AG08396 (cell line): ENCODE measurements at regions not wholly inside any gene's neighbourhood (a gene's known extent, or its start where the extent isn't known, plus 50 kb on each side); places are given as distances from the start of the nearest gene placed in this dataset.
A peak's percentile ranks its signal among the peaks of the same experiment; 100 is the strongest.
"Not testable (repeated sequence)": the region's sequence is repeated elsewhere in the genome, so short reads cannot be mapped to it uniquely, and the experiment has no call there.

Experiments used
- DNase-seq: peaks from one replicate; pipeline ENCODE4 v3.0.0; 2012; ENCODE audit warnings: low spot score, mixed read lengths

DNA sequence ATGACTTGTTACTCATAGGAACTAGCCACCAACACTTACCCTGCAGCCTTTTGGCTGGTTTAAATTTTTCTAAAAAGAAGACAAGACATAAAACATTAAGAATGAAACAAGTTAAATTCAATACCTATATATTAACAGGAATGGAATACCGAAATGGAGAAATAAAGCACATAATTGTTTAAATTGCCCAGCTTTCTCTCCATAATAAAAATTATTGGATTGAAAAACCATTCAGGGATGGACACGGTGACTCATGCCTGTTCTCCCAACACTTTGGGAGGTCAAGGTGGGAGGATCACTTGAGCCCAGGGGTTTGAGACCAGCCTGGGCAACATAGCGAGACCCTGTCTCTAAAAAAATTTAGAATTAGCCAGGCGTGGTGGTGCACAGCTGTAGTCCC is 179.4 kb upstream of the MKLN1 start:
- no peak for DNase-seq

DNA sequence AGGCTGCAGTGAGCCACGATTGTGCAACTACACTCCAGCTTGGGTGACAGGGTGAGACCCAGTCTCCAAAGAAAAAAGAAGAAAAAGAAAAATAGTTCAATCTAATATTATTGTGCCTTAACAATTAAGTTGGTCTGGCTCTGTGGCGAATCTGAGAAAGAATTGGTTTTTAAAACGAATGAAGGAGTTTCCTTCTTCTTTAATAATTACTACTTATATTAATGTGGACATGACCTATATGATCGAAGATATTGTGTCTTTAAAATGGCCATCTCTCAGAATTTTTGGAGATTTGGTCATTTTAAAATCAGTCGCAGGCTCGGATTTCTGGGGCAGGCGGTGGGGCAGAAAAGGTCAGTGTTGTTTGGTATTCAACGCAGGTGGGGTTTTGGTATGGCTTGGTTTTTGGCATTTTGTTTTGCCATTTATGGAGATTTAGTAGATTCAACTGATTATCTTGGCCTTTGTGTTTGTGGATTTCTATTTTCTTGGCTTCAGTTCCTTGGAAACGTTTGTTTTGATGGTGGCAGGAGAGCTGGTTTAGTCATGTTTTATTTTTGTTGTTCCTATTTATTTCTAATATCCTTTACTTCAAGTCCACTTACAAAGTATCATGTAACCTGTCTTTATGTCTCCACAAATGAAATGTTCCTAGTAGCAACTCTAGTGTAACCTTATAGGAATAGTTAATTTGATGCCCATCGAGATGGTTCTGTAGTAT is 178.8 kb upstream of the MKLN1 start:
- DNase-seq, result no peak

DNA sequence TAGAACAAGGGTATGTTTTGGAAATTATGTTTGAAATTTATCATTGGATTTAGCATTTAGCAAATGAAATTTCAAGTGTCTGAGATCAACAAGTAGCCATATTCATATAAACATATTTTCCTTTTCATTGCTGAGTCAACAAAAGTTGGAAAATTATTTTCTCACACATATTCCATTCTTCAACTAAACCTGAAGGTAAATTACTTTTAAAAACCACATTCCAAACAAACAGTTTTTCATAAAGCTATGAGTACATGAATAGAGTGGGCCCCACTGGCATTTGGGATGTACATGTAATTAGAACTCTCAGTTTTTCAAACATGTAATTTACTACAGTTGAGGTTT is 178.3 kb upstream of the MKLN1 start:
- no peak for DNase-seq

DNA sequence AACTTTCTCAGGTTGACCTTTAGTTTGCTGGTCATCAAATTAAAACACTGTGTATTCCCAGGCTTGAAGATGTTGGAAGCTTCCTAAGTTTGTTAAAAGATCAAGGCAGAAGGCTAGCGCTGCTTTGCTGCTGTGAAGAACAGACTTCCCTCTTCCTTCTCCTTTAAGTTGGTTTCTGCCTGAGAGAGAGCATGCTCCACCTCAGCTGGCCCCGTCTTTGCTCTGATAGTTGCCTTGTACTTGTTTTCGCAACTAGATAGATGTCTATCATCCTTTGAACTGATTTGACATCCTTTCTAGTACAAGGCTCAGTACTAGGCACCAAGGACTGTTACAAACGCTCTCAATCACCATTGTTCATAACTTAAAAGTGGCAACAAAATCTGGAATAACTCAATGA is 177.8 kb upstream of the MKLN1 start:
- DNase-seq, result no peak

DNA sequence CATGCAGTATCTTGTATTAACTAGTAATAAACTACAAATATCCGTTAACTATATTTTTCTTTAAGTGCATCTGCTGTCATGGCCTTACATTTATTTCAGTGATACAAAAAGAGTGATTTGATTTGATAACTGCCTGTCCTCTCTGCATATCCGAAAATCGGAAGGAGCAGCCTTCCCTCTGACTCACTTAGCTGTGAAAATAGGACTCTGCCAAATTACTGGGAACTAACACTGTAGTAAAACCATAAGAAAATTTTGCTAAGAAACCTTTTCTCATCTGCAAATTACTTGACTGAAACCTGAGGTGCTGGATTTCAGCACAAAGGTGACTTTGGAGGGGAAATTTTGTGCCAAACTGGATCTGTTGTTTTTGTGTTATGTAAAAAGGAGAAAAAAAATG is 176.6 kb upstream of the MKLN1 start:
- DNase-seq, result no peak

DNA sequence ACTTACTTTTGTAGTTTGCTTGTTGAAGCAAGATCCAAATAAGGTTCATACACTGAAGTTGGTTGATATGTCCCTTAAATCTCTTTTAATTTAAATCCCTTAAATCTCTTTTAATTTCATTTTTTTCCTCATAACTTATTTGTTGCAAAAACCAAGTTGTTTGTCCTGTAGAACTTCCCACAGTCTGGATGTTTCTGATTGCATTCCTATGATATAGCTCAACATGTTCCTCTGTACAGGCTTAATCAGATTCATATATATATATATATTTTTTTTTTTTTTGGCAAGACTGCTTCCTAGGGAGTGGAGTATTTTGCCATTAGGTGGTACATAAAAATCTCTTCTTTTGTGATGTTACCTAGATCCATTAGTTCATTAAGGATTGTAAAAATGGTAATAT is 174.9 kb upstream of the MKLN1 start:
- no peak for DNase-seq

DNA sequence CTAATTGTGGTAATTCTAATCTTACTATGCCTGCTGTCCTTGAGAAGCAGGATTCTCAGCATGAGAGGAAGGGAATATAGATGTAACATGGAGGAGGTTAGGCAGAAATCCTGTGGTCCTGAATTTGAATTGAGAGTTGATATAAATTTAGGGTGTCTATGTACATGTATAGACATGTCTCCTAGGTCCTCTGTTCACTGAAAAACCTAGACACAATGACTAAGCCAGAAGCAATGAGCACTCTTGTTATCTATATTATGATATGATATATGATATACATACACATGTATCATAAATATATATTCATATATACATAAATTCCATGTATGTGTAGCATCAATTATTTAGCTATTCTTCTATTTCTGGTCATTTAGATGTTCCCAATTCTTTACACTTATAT is 173.3 kb upstream of the MKLN1 start:
- DNase-seq, result no peak

DNA sequence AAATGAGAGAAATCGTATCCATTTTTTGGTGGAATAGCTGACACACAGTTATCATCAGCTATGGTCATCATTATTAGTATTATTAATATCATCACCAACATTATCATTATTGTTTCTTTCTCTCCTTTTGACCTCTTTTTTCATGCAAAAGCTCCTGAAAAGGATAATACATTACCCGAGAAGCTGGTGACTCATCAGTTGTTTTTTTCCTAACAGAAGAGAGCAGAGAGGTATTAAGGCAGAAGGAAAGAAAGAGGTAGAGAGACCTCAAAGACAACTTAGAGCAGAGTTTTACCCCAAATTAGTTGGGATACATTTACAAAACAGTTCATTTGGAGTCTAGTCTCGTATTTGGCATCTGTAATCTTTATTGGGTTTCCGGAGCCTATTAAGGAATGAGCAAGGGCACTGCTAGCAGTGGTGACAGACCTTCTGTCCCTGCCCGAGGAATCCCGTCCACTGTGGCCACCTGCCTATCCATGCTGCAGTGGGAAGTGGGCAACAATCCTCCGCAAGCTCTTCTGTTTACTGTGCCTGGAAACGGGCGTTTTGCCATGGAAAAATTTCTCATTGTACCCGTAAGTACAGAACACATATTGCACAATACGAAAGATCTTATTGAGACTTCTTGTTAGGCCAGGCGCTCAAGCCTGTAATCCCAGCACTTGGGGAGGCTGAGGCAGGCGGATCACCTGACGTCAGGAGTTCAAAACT is 170.0 kb upstream of the MKLN1 start:
- no peak for DNase-seq

DNA sequence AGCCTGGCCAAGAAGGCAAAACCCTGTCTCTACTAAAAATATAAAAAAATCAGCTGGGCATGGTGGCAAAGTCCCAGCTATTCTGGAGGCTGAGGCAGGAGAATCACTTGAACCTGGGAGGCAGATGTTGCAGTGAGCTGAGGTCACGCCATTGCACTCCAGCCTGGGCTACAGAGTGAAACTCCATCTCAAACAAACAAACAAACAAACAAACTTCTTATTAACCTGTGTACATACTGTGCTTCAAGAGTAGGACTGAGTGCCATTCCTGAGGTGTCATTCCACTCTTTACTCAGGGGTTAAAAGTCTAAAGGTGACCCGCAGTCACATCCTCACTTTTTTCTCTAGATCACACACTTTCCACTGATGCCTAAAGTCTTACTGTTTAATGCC is 169.4 kb upstream of the MKLN1 start:
- not testable (repeated sequence) for DNase-seq

DNA sequence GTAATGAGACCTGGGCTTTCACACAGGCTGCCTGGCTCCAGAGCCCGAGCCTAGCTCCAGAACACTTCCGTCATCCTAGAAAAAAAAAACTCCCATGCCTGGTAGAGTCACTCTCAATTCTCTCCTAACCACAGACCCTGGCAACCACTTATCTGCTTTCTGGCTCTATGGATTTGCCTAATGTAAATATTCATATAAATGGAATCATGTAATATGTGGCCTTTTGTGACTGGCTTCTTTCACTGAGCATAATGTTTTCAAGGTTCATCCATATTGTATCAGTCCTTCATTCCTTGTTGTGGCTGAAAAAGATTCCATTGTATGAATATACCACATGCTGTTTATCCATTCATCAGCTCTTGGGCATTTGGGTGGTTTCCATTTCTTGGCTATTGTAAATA is 167.7 kb upstream of the MKLN1 start:
- no peak for DNase-seq

DNA sequence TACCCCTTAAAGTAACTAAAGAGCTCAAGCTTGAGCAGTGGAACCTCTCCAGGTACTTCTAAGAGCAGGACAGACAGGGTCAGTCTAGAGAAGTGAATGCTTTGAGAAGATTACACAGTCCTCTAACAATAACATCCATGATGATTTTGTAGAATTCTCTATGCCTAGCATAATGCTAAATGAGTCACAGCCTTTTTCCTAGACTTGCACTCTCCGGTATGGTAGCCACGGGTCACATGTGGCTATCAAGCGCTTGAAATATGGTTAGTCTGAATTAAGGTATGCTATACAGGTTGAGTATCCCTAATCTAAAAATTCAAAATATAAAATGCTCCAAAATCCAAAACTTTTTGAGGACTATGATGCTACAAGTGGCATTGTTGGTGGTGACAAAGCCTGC is 166.6 kb upstream of the MKLN1 start:
- no peak for DNase-seq

DNA sequence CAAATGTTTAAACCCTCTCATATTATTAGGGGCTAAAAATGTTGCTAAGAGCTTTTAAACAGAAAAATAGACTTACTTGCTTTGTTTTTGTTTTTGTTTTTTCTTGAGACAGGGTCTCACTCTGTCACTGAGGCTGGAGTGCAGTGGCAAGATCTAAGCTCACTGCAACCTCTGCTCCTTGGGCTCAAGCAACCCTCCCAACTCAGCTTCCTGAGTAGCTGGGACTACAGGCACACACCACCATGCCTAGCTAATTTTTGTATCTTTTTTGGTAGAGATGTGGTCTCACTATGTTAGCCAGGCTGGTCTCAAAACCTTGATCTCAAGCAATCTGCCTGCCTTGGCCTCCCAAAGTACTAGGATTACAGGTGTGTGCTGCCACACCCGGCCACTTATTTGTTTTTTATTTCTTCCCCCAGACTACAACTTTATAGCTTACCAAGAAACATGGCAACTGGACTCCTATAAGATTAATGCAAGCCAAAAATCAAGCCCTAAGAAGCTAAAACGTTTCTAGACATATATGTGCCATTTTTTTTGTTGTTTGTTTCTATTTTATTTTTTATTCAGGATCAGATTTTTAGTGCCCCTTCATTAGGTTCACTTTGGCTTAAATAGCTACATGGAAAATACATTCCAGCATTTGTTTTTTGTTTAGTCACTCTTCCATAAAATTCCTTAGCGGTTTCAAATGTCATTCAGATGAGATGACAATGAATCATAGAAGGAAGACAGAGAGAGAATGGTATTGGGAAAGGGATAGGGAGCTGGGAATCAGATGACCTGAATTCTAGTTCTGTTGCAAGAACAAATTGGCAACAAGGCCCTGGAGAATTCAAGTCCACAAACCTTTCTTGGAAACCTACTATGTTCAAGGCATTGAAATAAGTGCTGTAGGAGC is 163.4 kb upstream of the MKLN1 start:
- peak; percentile 53 for DNase-seq

DNA sequence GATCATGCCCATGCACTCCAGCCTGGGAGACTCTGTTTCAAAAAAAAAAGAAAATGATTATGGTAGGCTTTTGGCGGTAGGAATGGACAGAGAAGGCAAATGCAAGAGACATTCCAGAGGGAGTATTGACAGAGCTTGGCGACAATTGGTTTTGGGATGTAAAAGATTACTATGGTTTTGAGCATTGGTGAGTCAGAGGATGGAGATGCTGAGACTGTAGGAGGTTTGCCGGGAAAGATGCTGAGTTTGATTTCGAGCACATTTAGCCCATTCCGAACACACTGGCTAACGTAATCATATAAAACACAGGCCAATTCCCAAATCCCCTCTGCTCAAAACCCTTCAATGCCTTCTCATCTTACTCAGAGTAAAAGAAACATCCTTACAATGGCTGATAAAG is 161.6 kb upstream of the MKLN1 start:
- DNase-seq, result no peak

DNA sequence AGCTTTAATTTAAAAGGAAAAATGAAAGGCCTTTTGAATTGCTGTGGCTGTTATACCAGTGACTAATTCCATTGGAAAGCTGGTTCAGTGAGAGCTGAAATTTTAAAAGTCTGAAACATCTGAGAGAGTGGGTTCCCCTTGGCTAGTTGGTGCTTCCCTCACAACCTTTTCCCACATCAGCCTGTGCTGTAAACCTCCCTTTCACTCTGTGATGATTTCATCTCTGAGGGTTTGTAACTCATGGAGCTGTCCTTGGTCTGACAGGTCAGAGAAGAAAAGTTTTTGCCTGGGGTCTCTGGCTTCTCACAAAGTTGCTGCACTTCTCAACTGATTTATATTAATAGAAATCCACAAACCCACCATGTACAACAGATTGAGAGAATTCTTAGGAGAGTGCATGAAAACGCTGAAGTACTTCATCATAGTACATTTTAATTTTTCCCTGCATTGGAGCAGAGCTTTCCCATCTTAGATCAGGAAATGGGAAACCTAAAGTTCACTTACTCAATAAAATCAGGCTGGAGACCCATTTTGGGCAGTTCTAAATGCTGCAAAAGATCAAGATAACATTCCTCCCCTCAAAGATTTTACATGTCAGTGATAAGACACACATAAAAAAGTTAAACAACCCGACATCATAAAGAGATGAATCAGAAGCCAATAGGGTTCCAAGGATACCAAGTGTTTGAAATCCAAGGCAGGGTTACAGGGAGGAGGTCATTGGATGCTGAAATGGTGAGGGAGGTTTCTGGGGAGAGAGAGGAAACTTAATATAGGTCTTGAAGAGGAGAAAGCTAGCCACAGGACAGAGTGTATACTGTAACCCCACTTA is 157.0 kb upstream of the MKLN1 start:
- peak; percentile 33 for DNase-seq

DNA sequence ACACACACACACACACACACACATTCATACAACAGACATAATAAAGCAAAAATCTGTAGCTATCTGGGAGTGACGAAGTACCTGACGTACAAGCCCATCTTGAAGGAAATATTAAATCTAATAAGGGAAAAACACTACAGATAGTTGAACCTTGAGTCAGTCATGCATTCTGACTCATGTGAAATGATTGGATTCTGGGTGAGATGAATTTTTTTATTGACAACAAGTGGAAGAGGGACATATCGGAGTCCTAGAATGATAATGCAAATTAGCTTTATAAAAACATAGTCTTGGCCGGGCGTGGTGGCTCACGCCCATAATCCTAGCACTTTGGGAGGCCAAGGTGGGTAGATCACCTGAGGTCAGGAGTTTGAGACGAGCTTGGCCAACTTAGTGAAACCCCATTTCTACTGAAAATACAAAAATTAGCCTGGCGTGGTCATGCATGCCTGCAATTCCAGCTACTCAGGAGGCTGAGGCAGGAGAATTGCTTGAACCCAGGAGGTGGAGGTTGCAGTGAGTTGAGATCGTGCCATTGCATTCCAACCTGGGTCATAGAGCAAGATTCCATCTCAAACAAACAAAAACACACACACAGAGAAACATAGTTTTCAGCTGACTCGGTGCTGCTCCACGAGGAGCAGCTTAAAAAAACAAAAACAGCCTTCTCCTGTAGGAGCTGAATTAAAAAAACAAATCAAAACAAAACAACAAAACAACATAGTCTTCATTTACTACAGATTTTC is 154.4 kb upstream of the MKLN1 start:
- DNase-seq, result no peak

DNA sequence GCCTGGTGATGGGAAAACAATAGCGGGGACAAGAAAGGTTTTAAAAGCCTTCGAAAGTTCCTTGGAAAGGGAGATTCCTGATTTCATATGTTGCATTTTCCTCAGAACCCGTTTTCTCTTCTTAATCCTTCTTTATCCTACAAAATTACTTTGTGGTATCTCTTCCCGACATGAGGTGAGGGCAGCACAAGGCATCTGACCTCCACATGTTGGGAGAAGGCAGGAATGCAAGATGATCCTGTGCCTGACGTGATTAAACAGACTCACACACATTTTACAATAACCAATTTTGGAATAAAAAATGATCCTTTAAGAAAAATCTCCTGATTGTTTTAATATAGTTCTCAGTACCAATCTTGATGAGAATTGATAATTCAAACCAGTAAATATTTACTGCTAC is 153.3 kb upstream of the MKLN1 start:
- DNase-seq, result no peak

DNA sequence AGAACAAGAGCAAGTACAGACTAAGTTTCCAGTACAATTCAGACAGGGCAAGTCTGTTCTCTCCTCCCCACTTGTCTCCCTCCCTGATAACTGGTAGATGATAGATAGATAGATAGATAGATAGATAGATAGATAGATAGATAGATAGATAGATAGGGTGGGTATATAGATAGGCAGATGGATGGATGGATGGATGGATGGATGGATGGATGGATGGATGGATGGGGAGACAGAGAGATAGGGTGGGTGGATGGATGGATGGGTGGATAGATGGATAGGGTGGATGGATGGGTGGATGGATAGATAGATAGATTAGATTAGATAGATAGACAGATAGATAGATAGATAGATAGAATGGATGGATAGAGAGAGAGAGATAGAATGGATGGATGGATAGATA is 152.8 kb upstream of the MKLN1 start:
- DNase-seq, result no peak

DNA sequence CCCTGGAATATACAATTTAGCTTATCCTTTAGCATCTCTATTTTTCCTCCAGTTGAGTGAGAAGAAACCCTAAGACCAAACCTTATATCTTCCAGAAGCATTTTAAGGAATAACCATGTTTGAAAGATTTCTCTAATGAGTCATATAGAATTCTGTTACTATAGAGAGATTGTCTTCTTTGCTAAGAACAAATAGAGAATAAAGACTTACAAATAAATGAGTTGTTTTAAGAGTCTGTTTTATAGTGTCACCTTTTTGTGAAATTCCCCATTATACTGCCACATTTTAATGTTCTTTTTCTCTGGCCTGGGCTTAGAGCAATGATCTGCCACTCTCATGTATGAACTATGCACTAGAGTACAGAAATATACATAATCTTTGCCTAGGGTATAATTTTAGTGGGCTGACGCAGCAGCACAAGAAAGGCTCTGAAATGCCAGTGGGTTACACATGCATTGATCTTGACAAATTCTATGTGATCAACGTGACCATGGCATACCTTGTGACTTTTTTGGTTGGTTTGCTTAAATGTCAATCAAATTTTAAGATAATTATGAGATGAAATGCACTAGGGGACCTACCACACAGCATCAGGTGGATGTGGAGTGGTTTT is 145.1 kb upstream of the MKLN1 start:
- DNase-seq, result no peak

DNA sequence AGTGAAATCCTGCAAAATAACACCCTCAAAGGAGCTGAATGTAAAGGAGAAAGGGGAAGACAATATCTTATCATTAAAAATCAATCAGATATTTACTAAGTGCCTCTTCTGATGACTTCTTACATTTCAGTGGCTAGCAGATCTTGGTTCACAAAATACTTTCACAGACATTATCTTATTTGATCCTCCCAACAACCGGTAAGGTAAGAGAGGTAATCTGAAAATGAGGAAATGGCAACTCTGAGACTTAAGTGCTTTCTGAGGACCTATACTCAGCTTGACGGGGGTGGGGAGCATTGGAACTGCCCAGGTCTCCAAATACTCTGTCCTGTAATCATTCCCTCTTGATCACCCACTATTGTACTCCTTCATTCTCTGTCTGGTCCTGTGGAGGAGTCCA is 144.6 kb upstream of the MKLN1 start:
- DNase-seq, result no peak

DNA sequence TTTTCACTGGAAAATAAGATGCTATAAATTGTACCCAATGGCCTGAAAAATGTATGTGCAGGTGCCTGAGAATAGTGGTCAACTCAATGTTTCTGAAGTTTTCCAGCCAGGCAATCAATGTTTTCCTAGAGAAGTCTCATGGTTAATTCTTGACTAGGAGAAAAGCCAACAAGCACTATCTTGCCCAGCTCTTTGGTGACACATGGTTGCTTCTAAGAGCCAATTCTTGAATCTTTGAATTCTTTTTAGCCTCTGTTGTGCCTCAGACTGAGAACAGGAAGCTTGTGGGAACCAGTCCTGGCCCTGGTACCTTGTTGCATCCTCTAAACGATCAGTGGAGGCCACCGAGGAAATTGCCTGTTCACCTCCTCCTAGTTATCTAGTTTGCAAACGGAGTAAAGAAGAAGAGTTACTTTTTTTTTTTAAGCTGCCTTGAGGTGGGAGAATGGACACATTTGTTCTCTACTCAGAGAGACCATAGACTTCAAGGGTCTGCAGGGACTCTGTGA is 144.0 kb upstream of the MKLN1 start:
- no peak for DNase-seq

DNA sequence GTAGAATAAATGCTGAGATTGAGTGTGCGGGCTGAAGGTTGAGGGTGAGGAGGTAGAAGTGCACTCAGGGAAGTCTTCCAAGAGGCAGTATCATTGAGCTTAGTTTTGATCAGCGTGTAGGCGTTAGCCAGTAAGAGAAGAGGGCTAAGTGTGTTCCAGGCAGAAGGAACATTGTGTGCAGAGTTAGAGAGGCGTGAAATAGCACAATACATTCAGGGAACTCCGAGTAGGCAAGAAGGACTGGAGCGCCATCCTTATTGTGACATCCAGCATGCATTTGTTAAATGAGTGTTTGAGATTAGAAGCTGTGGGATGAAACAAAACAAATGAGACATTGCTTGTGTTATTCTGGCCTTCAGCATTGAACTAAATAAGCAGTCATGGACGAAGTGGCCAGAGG is 140.9 kb upstream of the MKLN1 start:
- no peak for DNase-seq
